ENCODE measurements at regions not wholly inside any gene's neighbourhood (a gene's known extent, or its start where the extent isn't known, plus 50 kb on each side); places are given as distances from the start of the nearest gene placed in this dataset.

- no peak for TF ChIP-seq EZH2 (IDR thresholded peaks at IDR 0.05; ENCODE audit: borderline replicate concordance, low read length)
- TF ChIP-seq CTCF (conservative IDR thresholded peaks at IDR 0.05 in 1 of 2, IDR thresholded peaks at IDR 0.05 in 1 of 2; ENCODE audit: extremely low read depth in 1 of 2, insufficient read depth in 1 of 2, low read depth in 1 of 2, low read length in 2 of 2): no peak
These were observed 1333.1 kb upstream of the TENM4 start for GRCh38 chr11:80773919-80774318.

All from mammary epithelial cell (primary cell).